GM19372 (cell line): ENCODE measurements at regions not wholly inside any gene's neighbourhood (a gene's known extent, or its start where the extent isn't known, plus 50 kb on each side); places are given as distances from the start of the nearest gene placed in this dataset.

Experiments used
- ATAC-seq: cut with Tn5 transposase; IDR thresholded peaks from one replicate; pipeline ENCODE4 v1.9.1; 2021; ENCODE audit warnings: mild to moderate bottlenecking, low read depth, moderate library complexity; ENCODE audit not compliant: unreplicated experiment

GRCh38 chr2:144094408-144095151 lies 425.3 kb downstream of the ZEB2 start:
- ATAC-seq, result no peak

- ATAC-seq, result no peak
Observed at GRCh38 chr2:144091622-144092021, 428.3 kb downstream of the ZEB2 start.

GRCh38 chr2:144088863-144089262 lies 431.1 kb downstream of the ZEB2 start:
- no peak for ATAC-seq

- no peak for ATAC-seq
Observed at GRCh38 chr2:144086965-144087364, 433.0 kb downstream of the ZEB2 start.

- ATAC-seq, result no peak
Observed at GRCh38 chr2:144085016-144085415, 434.9 kb downstream of the ZEB2 start.

- no peak for ATAC-seq
Observed at GRCh38 chr2:144084114-144084661, 435.7 kb downstream of the ZEB2 start.

- no peak for ATAC-seq
Observed at GRCh38 chr2:144083211-144083610, 436.7 kb downstream of the ZEB2 start.

GRCh38 chr2:144082777-144083176 lies 437.1 kb downstream of the ZEB2 start:
- ATAC-seq, result no peak

GRCh38 chr2:144082327-144082726 lies 437.6 kb downstream of the ZEB2 start:
- no peak for ATAC-seq

- no peak for ATAC-seq
Observed at GRCh38 chr2:144081272-144081671, 438.6 kb downstream of the ZEB2 start.

- ATAC-seq, result no peak
Observed at GRCh38 chr2:144079803-144080202, 440.1 kb downstream of the ZEB2 start.

GRCh38 chr2:144078802-144079724 lies 440.9 kb downstream of the ZEB2 start:
- no peak for ATAC-seq

GRCh38 chr2:144078106-144078505 lies 441.8 kb downstream of the ZEB2 start:
- ATAC-seq, result no peak

- ATAC-seq, result no peak
Observed at GRCh38 chr2:144074450-144074849, 445.5 kb downstream of the ZEB2 start.

- no peak for ATAC-seq
Observed at GRCh38 chr2:144071461-144071860, 448.5 kb downstream of the ZEB2 start.

- no peak for ATAC-seq
Observed at GRCh38 chr2:144067506-144067905, 452.4 kb downstream of the ZEB2 start.

- no peak for ATAC-seq
Observed at GRCh38 chr2:144063602-144064001, 456.3 kb downstream of the ZEB2 start.

GRCh38 chr2:144054911-144055310 lies 465.0 kb downstream of the ZEB2 start:
- no peak for ATAC-seq

GRCh38 chr2:144052083-144052482 lies 467.8 kb downstream of the ZEB2 start:
- no peak for ATAC-seq

GRCh38 chr2:144049137-144049536 lies 470.8 kb downstream of the ZEB2 start:
- no peak for ATAC-seq

- ATAC-seq, result no peak
Observed at GRCh38 chr2:144048631-144049060, 471.3 kb downstream of the ZEB2 start.
